DOHH2 (cell line): ENCODE measurements at regions not wholly inside any gene's neighbourhood (a gene's known extent, or its start where the extent isn't known, plus 50 kb on each side); places are given as distances from the start of the nearest gene placed in this dataset.

ENCODE experiments used
- EZH2phosphoT487 ChIP-seq: fragments of 200-600 bp; sonication (generic); IDR thresholded peaks from 2 replicates; pipeline ENCODE4 v1.6.1; 2017; ENCODE audit warnings: borderline replicate concordance, mild to moderate bottlenecking, antibody characterized with exemption, low read length, moderate library complexity, mixed read lengths
- TF ChIP-seq, protein P1 (sequence below): fragments of 200-600 bp; sonication (generic); IDR thresholded peaks from one replicate; pipeline ENCODE4 v1.5.1; 2014; ENCODE audit warnings: antibody characterized with exemption, mild to moderate bottlenecking, low read depth, low read length; ENCODE audit not compliant: poor library complexity, severe bottlenecking

DNA sequence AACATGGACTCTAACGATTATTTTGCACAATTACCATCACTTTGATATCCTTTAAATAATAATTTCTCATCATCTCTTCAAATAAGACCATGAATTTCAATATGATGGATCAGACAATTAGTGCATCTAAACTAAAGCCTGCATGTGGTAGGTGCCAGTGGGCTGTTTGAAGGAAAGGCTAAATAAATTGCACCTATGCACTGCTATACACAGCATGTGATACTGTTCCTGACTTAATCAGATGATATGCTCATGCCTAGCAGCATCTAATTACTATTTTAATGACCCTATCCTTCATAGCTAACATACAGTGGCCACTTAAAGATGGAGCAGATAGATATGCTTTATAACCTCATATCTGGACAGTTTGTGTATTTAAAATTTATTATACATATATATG, 731.6 kb upstream of the MANEA start:
- TF ChIP-seq EZH2phosphoT487: no peak
- TF ChIP-seq, protein P1, sequence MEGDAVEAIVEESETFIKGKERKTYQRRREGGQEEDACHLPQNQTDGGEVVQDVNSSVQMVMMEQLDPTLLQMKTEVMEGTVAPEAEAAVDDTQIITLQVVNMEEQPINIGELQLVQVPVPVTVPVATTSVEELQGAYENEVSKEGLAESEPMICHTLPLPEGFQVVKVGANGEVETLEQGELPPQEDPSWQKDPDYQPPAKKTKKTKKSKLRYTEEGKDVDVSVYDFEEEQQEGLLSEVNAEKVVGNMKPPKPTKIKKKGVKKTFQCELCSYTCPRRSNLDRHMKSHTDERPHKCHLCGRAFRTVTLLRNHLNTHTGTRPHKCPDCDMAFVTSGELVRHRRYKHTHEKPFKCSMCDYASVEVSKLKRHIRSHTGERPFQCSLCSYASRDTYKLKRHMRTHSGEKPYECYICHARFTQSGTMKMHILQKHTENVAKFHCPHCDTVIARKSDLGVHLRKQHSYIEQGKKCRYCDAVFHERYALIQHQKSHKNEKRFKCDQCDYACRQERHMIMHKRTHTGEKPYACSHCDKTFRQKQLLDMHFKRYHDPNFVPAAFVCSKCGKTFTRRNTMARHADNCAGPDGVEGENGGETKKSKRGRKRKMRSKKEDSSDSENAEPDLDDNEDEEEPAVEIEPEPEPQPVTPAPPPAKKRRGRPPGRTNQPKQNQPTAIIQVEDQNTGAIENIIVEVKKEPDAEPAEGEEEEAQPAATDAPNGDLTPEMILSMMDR: no peak
